ENCODE measurements at regions not wholly inside any gene's neighbourhood (a gene's known extent, or its start where the extent isn't known, plus 50 kb on each side); places are given as distances from the start of the nearest gene placed in this dataset.

DNA sequence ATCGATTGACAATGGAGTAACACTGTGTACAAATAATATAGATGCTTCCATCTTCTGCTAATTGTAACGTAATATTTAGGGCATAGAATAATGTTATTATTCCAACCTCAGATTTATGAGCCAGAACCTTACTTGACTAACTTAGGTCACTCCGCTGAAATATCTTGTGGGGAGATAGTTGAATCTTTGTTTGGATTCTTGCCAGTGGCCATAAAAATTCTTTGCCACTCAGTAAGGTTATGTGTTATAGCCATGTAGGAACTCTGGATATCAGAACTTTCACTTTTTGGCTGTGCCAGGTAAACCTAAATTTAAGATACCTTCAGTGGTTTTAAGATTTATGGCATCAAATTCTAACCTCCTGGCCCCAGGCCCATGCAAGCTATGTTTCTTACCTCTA lies 197.6 kb downstream of the WDR11 start:
- 87 to 100% methylated on average over 3 of the region's 3 CpGs for WGBS, 2 donors (ENCODE audit: low coverage in 1 of 2)
- ATAC-seq: no peak
- H3K36me3 ChIP-seq: no peaks in the 10 kb centered on the region
- H3K9me3 ChIP-seq: no peaks in the 10 kb centered on the region
- H3K27ac ChIP-seq: no peak overlapping the region
- H3K4me3 ChIP-seq: no peak overlapping the region
- H3K27me3 ChIP-seq: no peaks in the 10 kb centered on the region
- TF ChIP-seq POLR2AphosphoS5 (IDR thresholded peaks at IDR 0.05): no peak
- TF ChIP-seq EP300 (IDR thresholded peaks at IDR 0.05): no peak
- no peak for TF ChIP-seq POLR2A (IDR thresholded peaks at IDR 0.05)
- TF ChIP-seq, protein P1, sequence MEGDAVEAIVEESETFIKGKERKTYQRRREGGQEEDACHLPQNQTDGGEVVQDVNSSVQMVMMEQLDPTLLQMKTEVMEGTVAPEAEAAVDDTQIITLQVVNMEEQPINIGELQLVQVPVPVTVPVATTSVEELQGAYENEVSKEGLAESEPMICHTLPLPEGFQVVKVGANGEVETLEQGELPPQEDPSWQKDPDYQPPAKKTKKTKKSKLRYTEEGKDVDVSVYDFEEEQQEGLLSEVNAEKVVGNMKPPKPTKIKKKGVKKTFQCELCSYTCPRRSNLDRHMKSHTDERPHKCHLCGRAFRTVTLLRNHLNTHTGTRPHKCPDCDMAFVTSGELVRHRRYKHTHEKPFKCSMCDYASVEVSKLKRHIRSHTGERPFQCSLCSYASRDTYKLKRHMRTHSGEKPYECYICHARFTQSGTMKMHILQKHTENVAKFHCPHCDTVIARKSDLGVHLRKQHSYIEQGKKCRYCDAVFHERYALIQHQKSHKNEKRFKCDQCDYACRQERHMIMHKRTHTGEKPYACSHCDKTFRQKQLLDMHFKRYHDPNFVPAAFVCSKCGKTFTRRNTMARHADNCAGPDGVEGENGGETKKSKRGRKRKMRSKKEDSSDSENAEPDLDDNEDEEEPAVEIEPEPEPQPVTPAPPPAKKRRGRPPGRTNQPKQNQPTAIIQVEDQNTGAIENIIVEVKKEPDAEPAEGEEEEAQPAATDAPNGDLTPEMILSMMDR (IDR thresholded peaks at IDR 0.05): no peak
- peaks cover 0 to 2% (median 0%) of the 10 kb centered on the region in 3 donors for H3K4me1 ChIP-seq

DNA sequence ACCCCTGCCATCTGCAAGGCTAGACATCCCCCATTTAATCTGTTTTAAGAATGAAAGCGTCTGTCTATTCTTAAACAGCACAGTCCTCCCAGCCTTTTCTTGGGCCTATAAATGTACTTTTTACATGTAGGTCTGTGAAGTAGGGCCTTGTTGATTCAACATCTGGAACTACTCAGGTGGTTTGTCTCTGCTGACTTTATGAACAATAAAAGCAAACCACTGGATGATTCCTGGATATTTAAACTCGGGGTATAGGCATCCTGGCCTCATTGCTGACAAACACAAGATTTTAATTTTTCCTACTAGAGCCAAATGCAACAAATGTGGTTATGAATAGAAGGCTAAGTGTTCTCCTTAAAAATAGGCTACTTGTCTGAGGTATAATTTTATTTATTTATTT lies 198.3 kb downstream of the WDR11 start:
- no peaks in the 10 kb centered on the region for H3K27me3 ChIP-seq
- H3K4me1 ChIP-seq: no peaks in the 10 kb centered on the region
- peaks cover 0 to 6% (median 0%) of the 10 kb centered on the region in 3 donors for H3K9me3 ChIP-seq
- no peak overlapping the region for H3K4me3 ChIP-seq
- 65 to 83% methylated on average over 1 to 2 of the region's 2 CpGs for WGBS, 2 donors (ENCODE audit: low coverage in 1 of 2)
- H3K36me3 ChIP-seq: no peaks in the 10 kb centered on the region
- H3K27ac ChIP-seq: no peak overlapping the region
- no peak for ATAC-seq
- TF ChIP-seq POLR2A (IDR thresholded peaks at IDR 0.05) (no peak), POLR2AphosphoS5 (IDR thresholded peaks at IDR 0.05) (no peak), EP300 (IDR thresholded peaks at IDR 0.05) (no peak)
- TF ChIP-seq, protein P1 (IDR thresholded peaks at IDR 0.05): no peak

DNA sequence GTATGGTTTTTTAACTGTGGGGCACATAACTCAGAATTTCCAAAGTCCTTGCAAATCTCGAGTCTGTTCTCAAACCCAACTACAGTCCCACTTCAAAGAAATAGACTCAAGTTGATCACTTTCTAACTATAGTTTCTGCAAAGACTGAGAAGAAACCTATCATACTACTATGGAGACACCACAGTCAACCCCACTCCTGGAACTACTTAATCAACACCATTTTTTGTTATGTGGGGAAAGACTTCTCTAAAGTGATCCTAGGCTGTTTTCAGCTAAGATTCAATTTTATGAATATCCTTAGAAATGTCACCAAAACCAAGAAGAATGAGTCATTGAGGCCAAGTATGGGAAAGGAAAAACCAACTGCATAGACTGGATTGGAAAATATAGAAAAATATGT lies 198.8 kb downstream of the WDR11 start:
- WGBS, 2 donors (ENCODE audit: low coverage in 1 of 2): 89 to 92% methylated on average over 1 of the region's 1 CpG
- Histone ChIP-seq H3K9me3 (peaks cover 0 to 7% (median 0%) of the 10 kb centered on the region in 3 donors), H3K4me1 (no peaks in the 10 kb centered on the region), H3K27ac (no peak overlapping the region), H3K27me3 (no peaks in the 10 kb centered on the region), H3K36me3 (no peaks in the 10 kb centered on the region), H3K4me3 (no peak overlapping the region)
- ATAC-seq: no peak
- TF ChIP-seq EP300 (IDR thresholded peaks at IDR 0.05): no peak
- TF ChIP-seq POLR2AphosphoS5 (IDR thresholded peaks at IDR 0.05): no peak
- no peak for TF ChIP-seq POLR2A (IDR thresholded peaks at IDR 0.05)
- TF ChIP-seq, protein P1 (IDR thresholded peaks at IDR 0.05): no peak

DNA sequence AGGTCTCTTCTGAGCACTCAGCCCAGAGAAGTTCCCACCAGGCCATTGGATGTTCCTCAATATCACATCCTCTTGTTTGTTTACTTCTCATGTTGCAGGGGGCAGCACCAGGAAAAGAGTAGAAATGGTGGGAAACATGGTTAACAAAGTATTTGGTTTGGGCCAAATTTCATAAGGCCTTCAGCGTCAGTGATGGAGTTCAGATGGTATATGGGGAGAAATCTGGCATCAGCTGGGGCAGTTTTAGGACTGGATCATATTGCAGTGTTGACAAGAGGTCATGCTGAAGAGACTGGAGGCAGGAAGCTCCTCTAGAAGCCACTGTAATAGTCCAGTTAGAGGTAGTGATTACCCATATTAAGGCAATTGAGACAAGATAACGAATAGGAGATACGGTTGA lies 200.0 kb downstream of the WDR11 start:
- H3K9me3 ChIP-seq: peaks cover 0 to 7% (median 0%) of the 10 kb centered on the region in 3 donors
- H3K4me1 ChIP-seq: no peaks in the 10 kb centered on the region
- 73 to 95% methylated on average over 3 of the region's 3 CpGs for WGBS, 2 donors (ENCODE audit: low coverage in 1 of 2)
- no peak overlapping the region for H3K27ac ChIP-seq
- TF ChIP-seq, protein P1 (IDR thresholded peaks at IDR 0.05): no peak
- TF ChIP-seq POLR2AphosphoS5 (IDR thresholded peaks at IDR 0.05) (no peak), POLR2A (IDR thresholded peaks at IDR 0.05) (no peak), EP300 (IDR thresholded peaks at IDR 0.05) (no peak)
- H3K27me3 ChIP-seq: no peaks in the 10 kb centered on the region
- no peaks in the 10 kb centered on the region for H3K36me3 ChIP-seq
- no peak for ATAC-seq
- no peak overlapping the region for H3K4me3 ChIP-seq

- no peak for ATAC-seq
- Histone ChIP-seq H3K27ac (no peak overlapping the region), H3K4me1 (no peaks in the 10 kb centered on the region), H3K36me3 (no peaks in the 10 kb centered on the region), H3K9me3 (peaks cover 0 to 7% (median 0%) of the 10 kb centered on the region in 3 donors), H3K27me3 (no peaks in the 10 kb centered on the region), H3K4me3 (no peak overlapping the region)
- TF ChIP-seq POLR2AphosphoS5 (IDR thresholded peaks at IDR 0.05) (no peak), EP300 (IDR thresholded peaks at IDR 0.05) (no peak), POLR2A (IDR thresholded peaks at IDR 0.05) (no peak)
- TF ChIP-seq, protein P1 (IDR thresholded peaks at IDR 0.05): no peak
- 77 to 81% methylated on average over 3 of the region's 3 CpGs for WGBS, 2 donors (ENCODE audit: low coverage in 1 of 2)
Observed at GRCh38 chr10:121051696-121052279, 200.6 kb downstream of the WDR11 start.

All from gastroesophageal sphincter (tissue), 4 donors.